ENCODE measurements at regions not wholly inside any gene's neighbourhood (a gene's known extent, or its start where the extent isn't known, plus 50 kb on each side); places are given as distances from the start of the nearest gene placed in this dataset.

DNA sequence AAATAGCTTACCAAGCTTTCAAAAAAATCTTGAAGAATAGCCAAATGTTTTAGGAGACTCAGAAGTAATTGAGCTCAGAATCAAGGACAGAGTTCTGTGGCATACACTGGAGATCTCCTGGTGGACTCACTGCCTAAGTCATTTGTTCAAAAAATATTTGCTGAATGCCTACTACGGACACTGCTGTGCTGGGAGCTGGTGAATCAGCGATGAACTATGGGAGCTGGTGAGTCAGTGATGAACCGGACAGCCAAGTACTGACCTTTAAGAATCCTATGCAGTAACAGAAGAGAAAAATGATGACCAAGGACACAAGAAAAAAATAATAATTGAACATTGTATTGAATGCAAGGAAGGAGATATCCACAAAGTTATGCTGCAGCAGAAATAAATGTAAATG is 717.9 kb upstream of the CXADR start:
- no peak for DNase-seq

DNA sequence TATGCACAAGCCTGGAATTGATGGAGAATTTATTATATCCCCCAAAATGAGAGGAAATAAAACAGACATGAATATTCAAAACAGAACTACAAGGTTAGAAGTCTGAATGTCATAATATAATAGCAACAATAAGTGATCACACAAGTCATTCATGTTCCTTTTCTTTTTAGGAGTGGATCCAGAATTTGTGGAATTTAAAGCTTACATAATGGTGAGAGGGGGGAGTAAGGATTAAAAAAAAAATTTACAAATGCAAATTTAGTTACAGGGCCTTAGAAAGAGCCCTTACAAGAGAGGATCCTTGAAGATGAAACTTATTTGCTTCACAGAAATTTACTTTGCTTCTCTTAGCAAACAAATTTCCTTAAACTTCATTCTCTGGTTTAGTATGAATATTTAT is 716.1 kb upstream of the CXADR start:
- no peak for DNase-seq

DNA sequence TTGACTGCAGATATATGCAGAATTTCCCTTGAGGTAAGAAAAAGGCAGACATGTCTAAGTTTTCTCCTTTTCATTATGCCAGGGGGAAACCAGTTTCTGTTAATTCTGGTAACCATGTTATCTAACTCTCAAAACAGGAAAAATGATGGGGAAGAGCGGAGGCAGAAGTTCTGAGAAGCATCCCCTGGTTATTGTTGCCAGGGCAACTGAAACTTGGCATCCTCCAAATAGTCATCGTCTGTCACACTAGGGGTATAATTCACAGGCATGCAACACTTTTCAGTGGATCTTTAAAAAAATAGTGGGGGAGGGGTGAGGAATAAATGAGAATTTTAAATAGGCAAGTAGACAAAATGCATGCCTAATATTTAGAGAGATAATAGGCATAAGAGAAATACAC is 715.3 kb upstream of the CXADR start:
- DNase-seq, result no peak

DNA sequence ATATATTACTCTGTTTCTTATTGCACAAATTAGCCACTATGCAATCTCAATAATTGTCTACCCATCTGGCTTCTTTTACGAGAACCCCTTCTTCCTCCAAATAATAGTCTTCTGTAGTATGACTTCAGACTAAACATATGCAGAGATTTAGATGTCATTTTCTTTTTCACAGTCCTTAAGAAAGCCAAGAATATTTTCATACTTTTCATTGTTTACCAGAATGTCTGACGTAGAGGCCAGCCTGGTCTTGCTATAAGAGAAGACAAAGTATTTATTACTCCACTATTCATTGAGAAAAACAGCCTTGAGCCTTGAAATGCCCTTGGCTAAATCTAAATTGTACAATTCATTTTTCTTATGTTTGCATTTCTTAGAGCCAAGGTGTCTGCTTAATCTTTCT is 714.9 kb upstream of the CXADR start:
- no peak for DNase-seq

DNA sequence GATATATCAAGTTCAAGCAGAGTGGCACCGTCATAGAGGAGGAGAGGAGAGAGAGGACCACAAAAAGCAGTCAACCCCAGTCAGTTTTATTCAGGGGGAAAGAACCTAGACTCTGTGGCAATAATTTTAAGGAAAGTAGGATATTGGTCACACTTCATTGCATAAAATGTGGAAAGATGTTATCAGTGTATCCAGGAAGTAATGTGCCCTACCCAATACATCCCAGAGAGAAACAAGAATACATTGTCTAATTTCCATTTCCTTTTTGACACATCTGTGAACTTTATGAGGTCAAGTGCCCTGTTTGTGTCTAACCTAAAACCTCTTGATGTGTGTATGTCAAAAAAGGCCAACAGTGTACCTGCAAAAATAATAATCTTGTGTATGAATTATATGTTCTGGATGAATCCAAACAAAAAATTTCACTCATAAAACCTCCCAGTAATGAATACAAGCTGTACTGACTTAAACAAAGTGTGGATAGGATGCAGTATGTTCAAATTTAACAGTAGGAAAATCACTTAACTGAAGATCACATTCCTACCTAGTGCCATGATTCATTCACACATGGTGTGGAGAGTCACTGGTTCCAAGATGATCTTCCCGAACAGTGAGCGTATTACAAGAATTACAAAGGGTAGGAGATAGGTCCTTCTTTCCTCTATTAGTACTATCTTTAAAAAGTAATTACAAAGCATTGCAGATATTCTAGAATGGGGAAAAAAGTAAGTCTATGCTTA is 712.1 kb upstream of the CXADR start:
- DNase-seq, result no peak

DNA sequence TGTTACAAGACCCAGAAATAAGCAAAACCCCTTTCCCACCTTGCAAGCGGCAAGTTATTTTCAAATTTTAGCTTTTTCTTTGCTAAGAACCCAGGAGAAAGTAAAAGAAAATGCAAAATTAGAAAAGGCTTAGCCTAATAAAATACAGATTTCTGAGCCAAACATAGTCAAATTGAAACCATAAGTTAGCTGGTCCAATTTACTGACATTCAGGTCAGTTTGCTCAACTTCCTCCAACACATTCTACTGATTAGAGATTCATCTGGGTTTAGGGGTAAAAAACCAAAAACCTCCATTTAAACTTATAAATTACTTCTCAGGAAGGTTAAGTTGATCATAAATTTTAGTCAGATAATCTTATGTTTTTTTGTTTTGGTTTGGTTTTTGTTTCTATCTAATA is 701.8 kb upstream of the CXADR start:
- DNase-seq, result no peak

DNA sequence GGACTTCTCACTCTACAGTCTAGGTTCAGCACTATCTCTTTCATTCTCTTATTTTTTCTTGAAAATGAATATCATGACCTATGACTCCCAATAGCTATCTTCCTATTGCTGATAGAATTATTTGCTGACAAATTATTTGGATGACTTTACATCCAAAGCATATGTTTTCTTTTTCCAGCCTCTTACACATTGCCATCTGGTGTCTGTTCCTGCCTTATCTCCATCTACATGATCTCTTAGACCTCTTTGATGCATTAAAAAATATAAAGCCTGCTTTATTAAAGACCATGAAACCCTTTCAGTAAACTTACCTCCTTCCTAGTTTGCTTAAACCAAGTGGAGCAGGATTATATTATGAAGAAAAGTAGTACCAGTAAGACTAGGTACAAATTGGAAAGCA is 700.9 kb upstream of the CXADR start:
- DNase-seq, result no peak

DNA sequence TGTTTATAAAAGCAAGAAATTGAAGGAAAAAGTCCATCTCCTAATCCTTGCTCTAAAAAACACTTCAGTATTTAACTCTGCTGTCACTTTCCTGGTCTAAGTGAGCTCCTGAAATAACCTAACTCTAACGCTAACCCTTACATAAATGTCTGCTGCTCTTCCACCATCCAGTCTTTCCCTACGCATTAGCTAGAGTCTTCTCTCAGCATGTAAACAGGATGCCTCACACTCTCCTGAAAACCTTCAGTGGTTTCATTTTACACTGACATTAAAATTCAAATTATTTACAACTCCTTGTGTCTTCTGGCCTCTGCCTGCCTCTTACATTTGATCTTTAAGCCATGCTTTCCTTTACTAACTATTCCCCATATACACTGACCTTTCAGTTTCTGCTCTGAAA is 697.6 kb upstream of the CXADR start:
- DNase-seq, result no peak

DNA sequence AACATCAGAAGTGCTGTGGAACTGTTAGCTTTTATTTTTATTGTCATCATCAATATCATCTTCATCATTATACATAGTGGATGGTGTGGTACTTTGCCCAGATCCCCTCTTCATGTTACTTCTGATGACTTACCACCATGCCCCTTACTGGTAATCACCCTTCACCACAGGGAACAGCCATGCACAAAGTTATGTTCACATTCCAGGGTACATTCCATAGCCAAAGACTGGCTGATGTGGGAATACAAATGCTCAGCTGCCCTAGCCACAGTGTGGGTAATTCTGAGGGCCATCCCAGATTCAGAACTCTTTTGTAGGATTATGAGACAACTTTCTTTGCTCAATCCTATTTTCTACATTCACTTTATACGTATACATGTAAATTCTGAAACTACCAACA is 691.3 kb upstream of the CXADR start:
- no peak for DNase-seq

DNA sequence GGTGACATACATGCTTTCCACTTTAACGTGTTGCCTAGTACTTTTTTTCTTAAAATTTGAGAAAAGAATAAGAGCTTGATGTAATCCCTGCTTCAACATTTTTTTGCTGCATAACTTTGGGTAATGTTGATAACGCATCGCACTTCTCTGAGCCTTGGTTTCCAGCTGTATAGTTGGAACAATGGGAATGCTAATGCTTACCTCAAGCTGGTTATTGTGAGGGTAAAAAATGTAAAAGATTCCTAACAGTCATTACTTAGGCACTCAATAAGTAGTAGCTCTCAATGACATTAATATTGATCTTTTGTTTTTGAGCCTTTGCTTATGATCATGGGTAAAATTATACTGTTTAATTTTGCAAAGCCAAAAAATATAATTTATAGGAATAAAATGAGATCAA is 683.3 kb upstream of the CXADR start:
- no peak for DNase-seq

DNA sequence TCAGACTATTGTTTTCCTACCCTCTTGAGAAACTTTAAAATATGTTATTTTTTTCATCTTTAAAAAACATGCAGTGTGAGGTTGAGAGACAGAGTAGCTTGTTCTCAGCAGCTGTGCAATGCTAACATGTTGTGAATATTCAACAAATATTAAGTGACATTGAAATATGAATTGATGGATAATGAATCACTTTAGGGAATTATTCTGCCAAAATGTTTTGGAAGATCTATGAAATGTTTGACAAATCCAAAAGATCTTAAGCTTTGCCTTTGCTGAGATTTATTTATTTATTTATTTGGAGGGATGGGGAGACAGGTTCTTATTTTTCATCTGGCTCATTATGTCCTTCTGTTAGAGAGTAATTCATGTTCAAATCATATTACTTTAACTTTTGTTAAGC is 680.1 kb upstream of the CXADR start:
- no peak for DNase-seq

DNA sequence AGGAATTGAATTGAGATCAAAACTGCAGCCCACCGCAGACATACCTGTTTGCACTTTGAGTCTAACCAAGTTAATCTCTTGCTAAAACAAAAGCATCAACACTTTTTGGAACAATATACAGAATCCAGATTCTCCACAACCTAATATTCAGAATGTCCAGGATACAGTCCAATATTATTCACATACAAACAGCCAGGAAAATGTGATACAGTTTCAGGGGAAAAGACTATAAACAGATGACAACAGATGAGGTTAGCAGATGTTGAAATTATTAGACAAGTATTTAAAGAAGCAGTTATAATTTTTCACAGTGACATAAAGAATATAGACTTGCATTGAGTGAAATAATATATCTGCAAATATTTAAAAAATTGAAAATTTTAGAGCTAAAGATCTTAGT is 678.1 kb upstream of the CXADR start:
- no peak for DNase-seq

DNA sequence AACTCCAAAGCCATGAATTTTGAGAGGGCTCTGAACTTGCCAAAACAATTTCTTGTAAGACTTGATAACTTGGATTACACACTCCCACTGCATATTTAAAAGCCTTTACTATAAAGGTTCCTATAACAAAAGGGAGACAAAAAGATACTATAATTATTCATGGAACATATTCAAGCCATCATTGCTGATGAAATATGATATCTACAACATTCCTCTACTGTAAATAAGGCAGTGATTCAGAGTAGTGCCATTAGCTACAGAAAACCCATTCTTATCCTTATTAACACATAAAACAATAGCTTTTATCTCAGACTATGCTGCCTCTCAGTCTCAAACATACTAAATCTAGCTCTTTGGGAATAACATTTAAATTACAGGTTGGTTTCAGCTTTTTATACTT is 675.5 kb upstream of the CXADR start:
- DNase-seq, result no peak

DNA sequence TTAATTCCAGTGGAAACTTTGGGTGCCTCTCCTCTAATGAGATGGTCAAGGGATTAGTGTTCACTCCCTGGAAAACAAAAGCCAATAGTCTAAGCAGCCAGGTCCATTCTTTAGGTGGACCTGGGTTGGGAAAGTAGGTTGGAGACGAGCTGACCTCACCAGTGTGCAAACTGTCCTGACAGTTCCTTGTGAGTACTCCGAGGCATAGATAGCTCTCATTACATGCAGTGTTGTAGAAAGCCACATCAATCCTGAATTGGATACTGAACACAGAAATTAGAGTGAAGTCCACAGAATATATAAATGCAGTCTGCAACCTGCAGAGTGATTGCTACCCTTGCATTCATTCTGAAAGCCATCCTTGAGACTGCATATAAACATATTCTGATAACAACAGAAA is 675.1 kb upstream of the CXADR start:
- no peak for DNase-seq

DNA sequence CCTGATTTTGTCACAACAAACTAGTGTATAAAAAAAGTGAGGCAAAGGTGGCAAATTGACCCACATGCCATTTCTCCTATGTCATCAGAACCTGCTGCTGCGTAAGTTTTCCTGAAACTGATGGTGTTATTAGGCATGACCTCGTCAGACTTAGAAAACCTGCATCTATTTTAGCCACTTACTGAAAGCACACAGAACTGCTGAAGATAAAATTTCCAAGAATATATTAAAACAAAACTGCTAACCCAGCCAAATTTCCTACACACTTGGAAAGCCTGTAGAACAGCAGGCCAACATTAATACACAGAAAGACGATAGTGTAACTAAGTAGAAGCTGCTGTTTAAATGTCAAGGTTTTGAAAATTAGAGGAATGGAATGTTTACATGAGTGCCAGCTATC is 674.5 kb upstream of the CXADR start:
- no peak for DNase-seq

DNA sequence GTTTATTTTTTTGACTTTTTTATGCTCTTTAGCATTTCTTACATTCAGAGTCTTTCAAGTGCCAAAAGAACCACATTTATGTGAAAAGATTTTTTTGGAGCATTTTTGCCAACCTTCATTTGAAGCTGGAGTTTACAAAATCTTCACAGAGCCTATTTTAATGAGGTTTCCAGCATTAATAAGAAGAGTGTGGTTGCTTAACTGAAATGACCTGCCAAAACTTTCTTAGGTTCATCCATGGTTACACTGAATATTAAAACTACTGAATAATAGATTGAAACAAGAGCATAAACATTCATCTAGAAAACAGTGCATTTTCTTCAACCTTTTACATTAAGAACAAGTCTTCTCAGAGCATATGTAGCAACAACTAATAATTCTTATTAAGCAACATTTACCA is 672.3 kb upstream of the CXADR start:
- DNase-seq, result no peak

DNA sequence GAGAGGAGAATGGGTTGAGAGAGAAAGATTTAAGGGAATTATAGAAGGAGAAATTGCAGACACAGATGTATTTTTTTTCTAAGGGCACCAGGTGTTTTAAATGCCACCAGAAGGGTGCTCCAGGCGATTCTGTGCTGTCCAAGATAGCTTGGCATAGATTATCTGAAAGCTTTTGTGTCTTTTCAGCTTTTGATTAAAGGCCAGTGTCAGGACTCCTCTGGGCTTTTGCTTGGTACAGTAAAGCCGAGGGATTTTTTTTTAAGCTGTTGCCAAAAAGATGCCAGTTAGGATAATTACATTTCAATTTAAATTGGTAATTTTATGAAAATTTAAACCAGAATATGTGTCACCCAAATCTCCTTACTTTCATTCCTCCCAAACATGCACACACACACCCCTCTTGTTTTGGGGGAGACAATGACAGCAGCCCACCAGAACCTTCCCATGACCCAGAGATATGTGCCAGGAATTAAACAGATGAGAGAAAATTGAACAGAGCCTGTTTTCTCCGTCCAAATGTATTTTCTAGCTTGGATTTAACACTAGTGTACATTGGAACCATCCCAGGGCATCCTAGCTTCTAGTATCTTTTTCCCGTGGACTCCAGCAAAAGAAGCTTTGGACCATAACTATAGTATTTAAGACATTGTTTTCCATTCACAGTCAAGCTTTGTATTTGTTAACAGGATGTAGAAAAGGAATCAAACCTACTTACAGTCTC is 670.7 kb upstream of the CXADR start:
- DNase-seq, result no peak

DNA sequence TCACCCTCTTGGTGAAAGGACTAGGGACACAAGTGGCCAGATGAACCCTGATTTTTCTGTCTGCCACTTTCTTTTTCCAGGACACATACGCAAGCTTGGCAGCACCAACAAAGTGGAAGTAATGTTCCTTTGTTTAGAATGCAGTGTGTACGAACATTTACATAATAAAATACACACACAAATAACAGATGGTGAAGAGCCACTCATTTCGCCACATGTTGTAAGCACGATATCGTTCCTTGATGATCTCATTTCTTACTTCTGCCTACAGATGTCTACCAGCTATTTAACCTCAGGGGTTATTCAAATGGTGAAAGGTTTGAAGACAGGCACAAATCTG is 670.2 kb upstream of the CXADR start:
- no peak for DNase-seq

DNA sequence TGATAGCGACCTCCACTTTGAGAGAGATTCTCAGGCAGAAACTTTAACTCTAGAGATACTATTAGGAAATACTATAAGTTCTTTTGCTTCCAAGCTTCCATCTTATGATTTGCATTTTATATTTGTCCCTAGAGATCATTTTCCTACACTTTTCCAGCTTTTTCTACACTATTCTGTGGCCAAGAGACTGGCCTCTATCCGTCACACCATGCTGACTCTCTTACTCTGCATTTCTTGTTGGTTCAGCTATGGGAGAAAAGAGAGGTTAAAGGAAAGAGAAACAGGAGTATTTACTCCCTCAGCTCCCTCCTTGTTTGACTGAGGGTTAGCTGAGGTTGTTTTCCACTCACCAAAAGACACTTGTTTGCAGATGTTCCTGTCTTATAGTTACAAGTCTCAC is 665.6 kb upstream of the CXADR start:
- DNase-seq, result no peak

DNA sequence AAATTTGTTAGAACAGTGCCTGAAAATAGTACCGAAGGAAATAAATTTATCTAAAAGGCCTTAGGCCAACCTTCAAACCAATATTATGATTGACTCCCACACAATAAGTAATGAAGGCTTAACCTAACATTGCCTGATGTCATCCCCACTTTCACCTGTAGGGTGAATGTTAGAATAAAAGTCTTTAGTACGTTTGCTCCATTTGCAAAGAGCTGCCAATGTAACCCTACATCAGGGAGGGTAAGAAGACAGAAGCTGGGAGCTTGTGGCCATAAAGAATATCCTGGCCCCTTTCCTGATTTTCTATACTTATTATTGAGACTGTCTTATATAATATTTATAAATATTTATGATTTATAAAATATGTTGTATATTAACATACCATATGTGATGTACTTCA is 661.8 kb upstream of the CXADR start:
- DNase-seq, result no peak

DNA sequence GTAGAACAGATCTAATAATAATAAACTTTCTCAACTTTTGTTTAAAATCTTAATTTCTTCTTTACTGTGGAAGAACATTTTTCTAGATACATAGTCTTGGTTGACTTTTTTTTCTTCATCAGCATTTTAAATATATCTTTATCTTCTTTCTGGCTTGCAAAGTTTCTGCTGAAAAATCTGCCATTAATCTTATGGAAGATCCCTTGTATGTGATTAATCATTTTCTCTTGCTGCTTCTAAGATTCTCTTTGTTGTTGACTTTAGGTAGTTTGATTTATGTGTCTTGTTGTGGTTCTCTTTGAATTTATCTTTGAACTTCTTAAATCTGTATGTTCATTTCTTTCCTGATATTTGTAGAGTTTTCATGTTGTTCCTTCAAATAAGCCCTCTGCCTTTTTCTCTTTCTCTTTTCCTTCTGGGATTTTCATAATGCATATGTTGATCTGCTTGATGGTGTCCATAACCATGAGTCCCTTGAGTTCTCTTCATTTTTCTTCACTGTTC is 657.6 kb upstream of the CXADR start:
- DNase-seq, result no peak

DNA sequence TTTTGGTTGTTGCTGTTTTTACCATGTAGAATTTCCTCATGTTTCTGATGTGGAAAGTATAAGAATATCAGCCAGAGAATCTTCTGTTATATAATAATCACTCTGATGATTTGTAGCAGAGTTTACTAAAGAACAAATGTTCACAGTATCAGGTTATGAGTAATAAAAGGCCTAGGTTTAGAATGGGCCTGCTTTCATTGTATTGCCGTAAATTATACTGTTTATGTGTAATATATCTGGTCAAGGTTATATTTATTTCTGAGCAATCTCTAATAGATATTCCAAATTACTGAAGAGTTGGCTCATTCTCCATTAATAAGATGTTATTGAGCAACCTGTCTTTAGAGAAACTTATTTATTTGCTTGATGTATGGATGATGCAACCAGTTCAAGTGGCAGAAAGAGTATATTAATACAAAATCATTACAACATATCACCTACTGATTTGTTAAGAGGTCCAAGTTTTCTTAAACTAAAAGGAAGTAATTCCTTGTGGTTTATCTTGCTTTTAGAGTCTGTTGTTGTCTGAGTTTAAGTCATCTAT is 649.4 kb upstream of the CXADR start:
- DNase-seq, result no peak

DNA sequence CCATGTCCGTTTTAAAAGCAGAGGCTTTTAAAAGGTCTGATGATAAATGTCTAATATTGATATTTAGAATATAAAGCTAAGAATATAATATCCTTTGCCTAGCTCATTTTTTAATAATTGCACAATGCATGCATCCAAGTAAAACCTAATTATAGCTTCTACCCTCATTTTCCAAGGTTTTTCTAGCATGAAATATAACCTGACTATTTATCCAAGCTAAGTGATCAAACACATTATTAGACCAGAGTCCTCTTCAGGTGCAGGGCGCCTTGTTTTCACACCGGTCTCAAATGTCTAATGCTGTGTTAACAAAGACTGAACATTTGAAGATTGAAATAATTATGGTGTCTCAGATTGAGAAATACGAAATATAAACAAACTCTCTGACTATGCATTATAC is 648.9 kb upstream of the CXADR start:
- no peak for DNase-seq

DNA sequence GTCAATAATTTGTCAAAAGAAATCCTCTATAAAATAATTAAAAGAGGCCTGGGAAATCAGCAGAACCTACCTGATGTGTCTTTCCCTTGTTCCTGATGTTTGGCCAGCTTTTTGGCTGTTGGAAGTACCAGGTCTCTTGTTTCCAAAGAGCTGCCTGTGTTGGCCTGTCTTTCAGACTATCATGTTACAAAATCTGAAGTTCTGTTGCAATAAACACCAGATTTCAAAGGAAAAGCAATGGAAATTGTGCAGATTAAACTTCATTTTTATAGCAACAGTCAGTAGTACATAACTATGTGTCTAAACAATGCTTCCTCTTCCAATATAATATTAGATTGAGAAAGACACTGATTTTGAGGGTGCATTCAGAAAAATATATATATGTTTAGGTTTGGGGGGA is 647.2 kb upstream of the CXADR start:
- no peak for DNase-seq

DNA sequence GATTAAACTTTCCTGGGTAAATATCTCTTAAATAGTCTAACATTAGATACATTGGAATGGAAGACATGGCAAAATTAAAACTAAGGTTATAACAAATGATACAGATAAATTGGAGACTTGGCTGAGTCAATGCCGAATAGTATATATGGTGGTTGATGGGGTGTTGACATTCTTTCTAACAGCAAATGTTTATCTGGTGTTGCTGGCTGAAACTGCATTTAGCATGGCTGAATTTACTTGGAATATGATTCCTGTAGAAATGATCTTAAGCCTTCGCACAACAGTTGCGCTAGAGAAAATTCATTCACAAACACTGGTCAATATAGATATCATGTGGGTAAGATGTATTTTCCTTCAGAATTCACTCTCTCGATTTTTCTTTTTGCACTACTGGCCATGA is 646.0 kb upstream of the CXADR start:
- no peak for DNase-seq
